GM18858 (cell line): ENCODE measurements at regions not wholly inside any gene's neighbourhood (a gene's known extent, or its start where the extent isn't known, plus 50 kb on each side); places are given as distances from the start of the nearest gene placed in this dataset.

Experiments used
- ATAC-seq: cut with Tn5 transposase; IDR thresholded peaks from one replicate; pipeline ENCODE4 v1.9.1; 2021; ENCODE audit not compliant: unreplicated experiment

- no peak for ATAC-seq
Measured at GRCh38 chr16:86181526-86181925, 282.6 kb downstream of the IRF8 start.

DNA sequence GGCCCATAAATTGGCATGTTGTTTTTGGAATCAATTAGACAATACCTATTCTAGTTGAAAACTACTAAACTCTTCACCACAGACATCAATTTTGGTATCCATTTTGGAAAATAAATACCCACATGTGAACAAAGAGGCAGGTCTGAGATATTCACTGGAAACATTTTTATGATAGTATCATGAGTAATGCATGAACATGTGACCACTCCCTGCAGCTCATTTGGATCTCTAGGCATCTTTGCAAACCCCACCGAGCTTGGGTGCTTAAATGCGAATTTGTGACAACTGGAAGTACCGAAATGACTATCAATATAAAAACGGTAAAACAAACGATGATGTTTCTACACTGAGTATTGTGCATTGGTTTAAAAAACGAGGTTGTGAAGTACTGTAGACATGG, 285.2 kb downstream of the IRF8 start:
- no peak for ATAC-seq

- no peak for ATAC-seq
Measured at GRCh38 chr16:86185089-86185488, 286.1 kb downstream of the IRF8 start.

DNA sequence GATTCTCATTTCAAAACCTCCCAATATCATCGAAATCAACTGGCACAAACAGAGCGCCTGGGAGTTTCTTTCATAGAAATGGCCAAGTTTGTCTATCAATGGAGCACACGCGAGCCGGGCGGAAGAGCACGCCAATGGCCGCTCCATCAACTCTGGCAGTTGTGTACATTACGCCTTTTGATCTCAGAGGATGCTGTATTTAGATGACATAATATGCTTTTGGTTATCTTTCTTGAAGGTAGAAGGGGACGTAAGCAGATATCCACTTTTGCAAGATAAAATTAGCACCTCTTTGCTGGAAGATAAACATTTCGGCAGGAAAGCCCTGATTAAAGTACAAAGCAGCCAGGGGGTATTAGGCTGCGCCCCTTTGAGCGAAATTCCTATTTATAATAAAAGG, 287.4 kb downstream of the IRF8 start:
- no peak for ATAC-seq

DNA sequence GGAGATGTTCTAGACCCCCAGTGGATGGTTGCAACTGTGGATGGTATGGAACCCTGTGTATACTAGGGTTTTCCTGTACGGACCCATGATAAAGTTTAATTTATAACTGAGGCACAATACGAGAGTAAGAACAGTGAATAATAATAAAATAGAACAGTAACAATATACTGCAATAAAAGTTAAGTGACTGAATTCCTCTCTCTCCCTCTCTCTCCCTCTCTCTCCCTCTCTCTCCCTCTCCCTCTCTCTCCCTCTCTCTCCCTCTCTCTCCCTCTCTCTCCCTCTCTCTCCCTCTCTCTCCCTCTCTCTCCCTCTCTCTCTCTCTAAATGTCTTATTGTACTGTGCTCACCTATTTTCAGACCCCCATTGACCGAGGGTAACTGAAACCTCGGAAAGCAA, 291.0 kb downstream of the IRF8 start:
- ATAC-seq, result no peak

- ATAC-seq, result no peak
Measured at GRCh38 chr16:86191663-86192062, 292.7 kb downstream of the IRF8 start.

GRCh38 chr16:86193528-86194193, 294.7 kb downstream of the IRF8 start:
- no peak for ATAC-seq

GRCh38 chr16:86195863-86196630, 297.1 kb downstream of the IRF8 start:
- ATAC-seq, result no peak

GRCh38 chr16:86196687-86197391, 297.9 kb downstream of the IRF8 start:
- ATAC-seq, result no peak

GRCh38 chr16:86198206-86199118, 299.5 kb downstream of the IRF8 start:
- ATAC-seq, result no peak

GRCh38 chr16:86199182-86199581, 300.2 kb downstream of the IRF8 start:
- no peak for ATAC-seq

DNA sequence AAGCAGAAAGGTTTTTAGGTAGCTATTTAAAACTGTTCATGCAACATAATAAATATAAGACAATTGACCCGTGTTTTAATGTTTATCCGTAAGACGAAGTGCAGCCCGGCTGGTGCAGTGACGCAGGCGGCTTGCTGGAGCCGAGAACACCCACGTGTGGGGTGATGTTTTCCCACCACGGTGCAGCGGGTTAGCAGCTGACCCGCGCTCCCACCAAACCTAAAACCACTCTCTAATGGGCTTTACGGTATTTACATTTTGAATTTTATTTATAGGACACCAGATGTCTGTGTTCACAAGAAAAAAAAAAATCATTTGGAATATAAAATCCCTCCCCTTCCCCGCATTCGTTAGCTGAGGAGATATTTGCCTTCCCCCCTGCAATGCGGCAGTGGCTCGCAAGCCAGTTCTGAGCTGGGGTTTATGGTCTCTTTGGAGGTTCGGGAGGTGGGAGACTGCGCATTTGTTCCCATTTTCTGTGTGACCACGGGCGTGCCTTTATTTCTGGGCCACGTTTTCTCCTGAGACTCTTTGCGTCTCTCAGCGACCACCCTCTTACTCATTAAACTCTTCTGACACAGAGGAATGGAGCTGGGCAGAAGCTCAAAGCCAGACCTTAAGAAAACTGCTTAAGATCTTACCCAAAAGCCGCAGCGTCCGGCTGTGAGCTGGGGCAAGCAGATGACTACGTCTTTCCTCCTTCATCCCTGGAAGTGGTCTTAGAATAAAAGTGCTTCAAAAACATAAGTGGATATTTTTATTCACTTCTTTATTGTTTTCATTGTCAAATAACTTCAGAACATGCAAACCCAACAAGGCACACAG, 301.1 kb downstream of the IRF8 start:
- no peak for ATAC-seq

DNA sequence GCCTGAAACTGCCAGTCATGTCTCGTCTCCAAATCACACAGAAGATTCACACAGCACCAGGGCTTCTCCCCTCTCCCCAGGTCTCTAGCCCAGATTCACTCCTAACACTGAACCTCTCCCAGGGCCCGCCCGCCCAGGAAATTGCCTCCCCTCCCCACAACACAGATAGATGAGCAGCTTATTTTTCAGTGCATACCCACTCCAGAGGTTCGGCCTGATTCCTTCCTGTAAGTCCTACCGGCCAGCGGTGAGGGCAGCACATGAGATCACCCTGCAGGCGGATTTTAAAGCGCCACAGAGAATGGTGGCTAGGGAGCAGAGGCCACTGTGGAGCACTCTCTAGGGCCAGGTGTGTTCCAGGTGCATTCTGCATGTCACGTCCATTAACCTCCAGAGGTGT, 301.8 kb downstream of the IRF8 start:
- ATAC-seq, result no peak

DNA sequence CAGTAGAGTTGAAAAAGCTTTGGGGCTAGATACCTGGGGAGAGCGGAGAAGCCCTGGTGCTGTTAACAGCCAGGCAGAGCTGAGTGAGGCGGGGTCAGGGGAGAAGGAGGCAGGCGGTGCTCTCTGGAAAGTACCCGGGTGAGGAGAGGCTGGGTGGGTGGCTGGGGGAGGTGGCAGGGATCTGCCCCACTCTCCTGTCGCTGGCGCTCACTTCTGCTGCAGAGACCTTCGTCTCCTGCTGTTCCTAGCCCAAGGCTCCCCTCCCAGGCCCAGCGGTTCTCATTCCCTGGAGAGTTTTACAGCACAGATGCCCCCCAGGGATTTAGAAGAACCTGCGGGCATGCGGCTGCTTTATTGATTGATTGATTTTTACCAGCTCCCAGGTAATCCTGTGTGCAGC, 302.8 kb downstream of the IRF8 start:
- ATAC-seq, result no peak

- ATAC-seq, result no peak
Measured at GRCh38 chr16:86202267-86202666, 303.3 kb downstream of the IRF8 start.

DNA sequence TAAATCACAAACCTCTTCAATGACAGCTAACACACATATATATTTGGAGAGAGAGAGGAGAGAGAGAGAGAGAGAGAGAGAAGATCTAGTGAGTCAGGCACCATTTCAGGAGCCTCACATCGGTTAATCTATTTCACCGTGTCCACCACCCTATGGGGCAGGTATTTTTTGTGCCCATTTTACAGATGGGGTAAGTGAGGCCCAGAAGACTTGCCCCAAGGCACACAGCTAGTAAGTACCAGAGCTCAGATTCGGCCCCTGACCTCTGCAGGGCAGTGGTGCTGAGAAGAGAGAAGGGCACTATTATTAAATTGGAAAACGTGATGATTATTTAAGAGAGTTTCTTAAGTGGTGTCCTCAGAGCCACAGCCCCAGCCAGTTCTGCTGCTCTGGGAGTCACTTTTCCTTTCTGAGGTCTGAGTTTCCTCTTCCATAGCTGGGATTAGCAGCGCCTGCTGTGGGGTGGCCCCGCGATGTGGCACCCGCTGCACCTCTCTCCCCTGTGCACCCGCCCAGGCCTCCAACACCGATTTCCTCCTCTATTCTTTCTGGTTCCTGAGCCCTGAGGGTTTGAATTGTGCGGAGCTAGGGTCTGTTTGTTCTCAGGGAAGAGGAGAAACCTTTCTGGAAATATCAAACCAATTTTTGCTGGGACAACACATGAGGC, 303.9 kb downstream of the IRF8 start:
- no peak for ATAC-seq

DNA sequence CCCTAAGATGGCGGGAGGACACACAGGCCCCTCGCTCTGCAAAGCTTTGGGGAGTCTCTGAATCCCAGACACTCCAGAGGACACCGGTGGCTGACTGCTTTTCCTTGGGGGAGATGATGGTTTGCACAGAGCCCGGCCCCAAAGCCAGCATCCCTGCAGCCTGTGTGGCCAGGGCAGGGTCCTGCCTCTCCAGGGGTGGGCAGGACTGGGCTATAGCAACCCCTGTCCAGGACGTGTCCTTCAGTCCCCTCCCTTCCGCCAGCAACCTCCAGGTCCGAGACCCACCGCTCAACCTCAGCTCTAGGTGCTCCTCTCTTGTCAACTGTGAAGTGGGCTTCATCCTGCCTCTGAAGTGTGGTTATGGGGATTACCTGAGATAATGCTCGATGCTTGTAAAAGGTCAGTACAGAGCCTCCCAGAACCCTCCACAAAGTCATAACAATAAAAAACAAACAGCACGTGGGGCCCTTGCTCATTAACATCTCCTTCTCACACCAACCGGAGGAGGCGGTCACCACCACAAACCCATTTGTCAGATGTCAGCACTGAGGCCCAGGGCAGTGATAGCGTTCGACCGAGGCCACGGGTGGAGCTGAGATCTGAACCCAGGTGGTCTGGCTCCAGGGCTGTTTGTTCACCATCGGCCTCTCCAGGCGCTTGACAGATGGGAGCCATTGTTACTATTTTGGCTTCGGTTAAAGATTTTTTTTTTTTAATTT, 304.8 kb downstream of the IRF8 start:
- ATAC-seq, result no peak

DNA sequence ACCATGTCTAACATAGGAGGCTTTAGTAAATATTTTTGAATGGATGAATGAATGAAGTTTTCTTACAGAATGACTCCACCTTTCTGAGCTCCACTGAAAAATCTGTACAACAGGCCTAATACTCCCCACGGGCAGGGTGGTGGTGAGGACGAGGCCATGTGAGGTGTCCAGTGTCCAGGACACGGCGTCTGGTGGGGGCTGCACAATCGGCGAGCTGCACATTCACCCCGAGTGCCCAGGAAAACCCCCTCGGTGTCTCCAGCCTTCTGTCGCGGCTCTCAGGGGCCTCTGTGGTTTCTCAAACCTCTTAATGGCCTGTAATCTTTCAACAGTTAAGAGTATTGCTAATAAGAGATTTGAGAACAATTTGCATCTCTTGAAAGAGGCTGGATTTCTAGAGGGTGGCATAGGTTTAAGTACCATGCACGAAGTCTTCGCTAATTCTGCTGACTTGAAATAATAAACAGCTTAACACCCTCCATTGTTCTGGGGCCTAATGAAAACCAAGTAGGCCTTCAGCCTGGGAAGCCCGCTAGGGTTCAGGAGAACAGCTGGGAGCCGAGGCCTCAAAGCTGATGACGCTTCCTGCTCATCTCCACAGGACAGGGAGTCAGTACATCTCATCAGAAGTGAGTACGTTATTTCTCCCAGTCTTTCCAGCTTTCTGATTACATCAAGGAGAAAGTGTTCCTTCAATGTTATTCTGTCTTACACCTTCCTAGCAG, 304.6 kb upstream of the FOXF1 start:
- ATAC-seq, result no peak
